ENCODE measurements at regions not wholly inside any gene's neighbourhood (a gene's known extent, or its start where the extent isn't known, plus 50 kb on each side); places are given as distances from the start of the nearest gene placed in this dataset.

GRCh38 chr14:61174987-61175386 is 106.2 kb downstream of the TMEM30B start:
- no peak for TF ChIP-seq POLR2AphosphoS5 (IDR thresholded peaks at IDR 0.05)
- TF ChIP-seq POLR2A (IDR thresholded peaks at IDR 0.05): no peak
- TF ChIP-seq CTCF (IDR thresholded peaks at IDR 0.05 in 8 of 11, conservative IDR thresholded peaks at IDR 0.05 in 3 of 11): no peak
- H3K4me1 ChIP-seq: no peaks in the 10 kb centered on the region
- no peak for DNase-seq
- H3K4me3 ChIP-seq: no peak overlapping the region
- peaks cover 0 to 12% (median 2%) of the 10 kb centered on the region in 8 donors for H3K9me3 ChIP-seq
- intact Hi-C loops (cut with DNase I; ENCODE audit: low total_unique reads): no loop called here
- WGBS, 5 donors: 65 to 83% (median 76%) methylated on average over 2 of the region's 2 CpGs
- no peaks in the 10 kb centered on the region for H3K36me3 ChIP-seq
- peaks cover 0 to 34% (median 0%) of the 10 kb centered on the region in 7 donors for H3K27me3 ChIP-seq (replicated peaks in 1 of 7)
- no peak overlapping the region for H3K27ac ChIP-seq

GRCh38 chr14:61174441-61174891 is 106.7 kb downstream of the TMEM30B start:
- DNase-seq: no peak
- 69 to 75% (median 71%) methylated on average over 6 of the region's 6 CpGs for WGBS, 5 donors
- Histone ChIP-seq H3K36me3 (no peaks in the 10 kb centered on the region), H3K4me3 (no peak overlapping the region), H3K4me1 (no peaks in the 10 kb centered on the region), H3K27me3 (replicated peaks in 1 of 7) (peaks cover 0 to 34% (median 0%) of the 10 kb centered on the region in 7 donors), H3K27ac (no peak overlapping the region), H3K9me3 (peaks cover 0 to 12% (median 2%) of the 10 kb centered on the region in 8 donors)
- TF ChIP-seq POLR2AphosphoS5 (IDR thresholded peaks at IDR 0.05) (no peak), CTCF (IDR thresholded peaks at IDR 0.05 in 8 of 11, conservative IDR thresholded peaks at IDR 0.05 in 3 of 11) (no peak), POLR2A (IDR thresholded peaks at IDR 0.05) (no peak)
- intact Hi-C loops (cut with DNase I; ENCODE audit: low total_unique reads): no loop called here

GRCh38 chr14:61171727-61172126 is 109.4 kb downstream of the TMEM30B start:
- 54 to 92% (median 86%) methylated on average over 2 of the region's 2 CpGs for WGBS, 5 donors

GRCh38 chr14:61168141-61168540 is 113.0 kb downstream of the TMEM30B start:
- Histone ChIP-seq H3K4me1 (no peaks in the 10 kb centered on the region), H3K27me3 (replicated peaks in 1 of 7) (peaks cover 0 to 13% (median 0%) of the 10 kb centered on the region in 7 donors), H3K9me3 (peaks cover 0 to 19% (median 3%) of the 10 kb centered on the region in 8 donors), H3K4me3 (no peak overlapping the region), H3K27ac (no peak overlapping the region), H3K36me3 (no peaks in the 10 kb centered on the region)
- 94 to 100% (median 96%) methylated on average over 1 of the region's 1 CpG for WGBS, 5 donors
- intact Hi-C loops (cut with DNase I; ENCODE audit: low total_unique reads): no loop called here
- TF ChIP-seq POLR2AphosphoS5 (IDR thresholded peaks at IDR 0.05) (no peak), CTCF (IDR thresholded peaks at IDR 0.05 in 8 of 11, conservative IDR thresholded peaks at IDR 0.05 in 3 of 11) (no peak), POLR2A (IDR thresholded peaks at IDR 0.05) (no peak)
- DNase-seq: no peak

More at GRCh38 chr14:61171727-61172126, 109.4 kb downstream of the TMEM30B start:
- peaks cover 0 to 12% (median 2%) of the 10 kb centered on the region in 8 donors for H3K9me3 ChIP-seq
- DNase-seq: no peak
- H3K27ac ChIP-seq: no peak overlapping the region
- TF ChIP-seq CTCF (IDR thresholded peaks at IDR 0.05 in 8 of 11, conservative IDR thresholded peaks at IDR 0.05 in 3 of 11) (no peak), POLR2AphosphoS5 (IDR thresholded peaks at IDR 0.05) (no peak), POLR2A (IDR thresholded peaks at IDR 0.05) (no peak)
- peaks cover 0 to 16% (median 0%) of the 10 kb centered on the region in 7 donors for H3K27me3 ChIP-seq (replicated peaks in 1 of 7)
- no peak overlapping the region for H3K4me3 ChIP-seq
- intact Hi-C loops (cut with DNase I; ENCODE audit: low total_unique reads): no loop called here
- H3K4me1 ChIP-seq: no peaks in the 10 kb centered on the region
- no peaks in the 10 kb centered on the region for H3K36me3 ChIP-seq

All from spleen (tissue), 11 donors.